Ascending aorta (tissue), 2 donors: ENCODE measurements at regions not wholly inside any gene's neighbourhood (a gene's known extent, or its start where the extent isn't known, plus 50 kb on each side); places are given as distances from the start of the nearest gene placed in this dataset.

Source experiments
- DNase-seq, 2 donors: peaks; one replicate each; pipeline ENCODE4 v3.0.0-alpha.2; 2019; ENCODE audit warnings: low spot score in 2 of 2
- H3K27ac ChIP-seq, 2 donors: fragments of 200-600 bp; sonication (generic); one replicate each; pipeline ENCODE4 v1.5.1; 2016 to 2017; ENCODE audit warnings: mild to moderate bottlenecking in 1 of 2
- H3K27me3 ChIP-seq: fragments of 200-600 bp; sonication (generic); one replicate; pipeline ENCODE4 v1.5.1; 2017
- H3K36me3 ChIP-seq, 2 donors: fragments of 200-600 bp; sonication (generic); one replicate each; pipeline ENCODE4 v1.5.1; 2016
- H3K4me1 ChIP-seq, 2 donors: fragments of 200-600 bp; sonication (generic); one replicate each; pipeline ENCODE4 v1.5.1; 2016 to 2017; ENCODE audit warnings: mild to moderate bottlenecking in 1 of 2
- H3K4me3 ChIP-seq, 2 donors: fragments of 200-600 bp; sonication (generic); one replicate each; pipeline ENCODE4 v1.5.1; 2016 to 2017; ENCODE audit warnings: mild to moderate bottlenecking in 1 of 2
- H3K9me3 ChIP-seq, 2 donors: fragments of 200-600 bp; sonication (generic); one replicate each; pipeline ENCODE4 v1.5.1; 2016
- CTCF ChIP-seq, 3 experiments: fragments of 200-600 bp in 2 of 3; fragments of 450-650 bp in 1 of 3; sonication (generic) in 2 of 3; IDR thresholded peaks; one replicate each; pipeline ENCODE4 v1.5.1; 2016 to 2019; ENCODE audit warnings: antibody characterized with exemption in 3 of 3, mild to moderate bottlenecking in 1 of 3, moderate library complexity in 1 of 3
- intact Hi-C: fragments of 100-400 bp; cut with DNase I; formaldehyde crosslinking; loops from one replicate; pipeline ENCODE4 v1.15.1; 2023

- DNase-seq = no peak
- no peak for TF ChIP-seq CTCF (IDR thresholded peaks at IDR 0.05)
- no peaks in the 10 kb centered on the region for H3K27me3 ChIP-seq
These were observed 317.7 kb upstream of the TLE3 start for GRCh38 chr15:70415398-70415797.

GRCh38 chr15:70414626-70415025 lies 316.9 kb upstream of the TLE3 start:
- intact Hi-C loops = no loop called here
- Histone ChIP-seq H3K36me3 (no peaks in the 10 kb centered on the region), H3K27me3 (no peaks in the 10 kb centered on the region), H3K9me3 (no peaks in the 10 kb centered on the region), H3K4me3 (no peak overlapping the region), H3K4me1 (no peaks in the 10 kb centered on the region), H3K27ac (no peak overlapping the region)
- DNase-seq = no peak
- no peak for TF ChIP-seq CTCF (IDR thresholded peaks at IDR 0.05)

More at GRCh38 chr15:70415398-70415797, 317.7 kb upstream of the TLE3 start:
- H3K4me1 ChIP-seq = no peaks in the 10 kb centered on the region
- intact Hi-C loops = no loop called here
- no peak overlapping the region for H3K4me3 ChIP-seq
- no peaks in the 10 kb centered on the region for H3K36me3 ChIP-seq
- H3K9me3 ChIP-seq = no peaks in the 10 kb centered on the region
- no peak overlapping the region for H3K27ac ChIP-seq

- no peaks in the 10 kb centered on the region for H3K36me3 ChIP-seq
- no peak for TF ChIP-seq CTCF (IDR thresholded peaks at IDR 0.05)
- intact Hi-C loops = no loop called here
- no peaks in the 10 kb centered on the region for H3K4me1 ChIP-seq
- DNase-seq = no peak
- H3K9me3 ChIP-seq = peaks cover 0 to 6% of the 10 kb centered on the region in 2 donors
- H3K27ac ChIP-seq = no peak overlapping the region
- H3K4me3 ChIP-seq = no peak overlapping the region
- no peaks in the 10 kb centered on the region for H3K27me3 ChIP-seq
These were observed 315.1 kb upstream of the TLE3 start for GRCh38 chr15:70412794-70413193.

GRCh38 chr15:70411143-70411863 lies 313.6 kb upstream of the TLE3 start:
- H3K9me3 ChIP-seq = peaks cover 0 to 6% of the 10 kb centered on the region in 2 donors
- no peak for DNase-seq
- H3K4me1 ChIP-seq = no peaks in the 10 kb centered on the region
- no peak overlapping the region for H3K4me3 ChIP-seq
- intact Hi-C loops = no loop called here
- TF ChIP-seq CTCF (IDR thresholded peaks at IDR 0.05) = no peak
- no peaks in the 10 kb centered on the region for H3K36me3 ChIP-seq
- H3K27me3 ChIP-seq = no peaks in the 10 kb centered on the region
- no peak overlapping the region for H3K27ac ChIP-seq

GRCh38 chr15:70410371-70410985 lies 312.8 kb upstream of the TLE3 start:
- peaks cover 0 to 6% of the 10 kb centered on the region in 2 donors for H3K9me3 ChIP-seq
- no peaks in the 10 kb centered on the region for H3K27me3 ChIP-seq
- no peak overlapping the region for H3K27ac ChIP-seq
- DNase-seq = no peak
- no peaks in the 10 kb centered on the region for H3K4me1 ChIP-seq
- TF ChIP-seq CTCF (IDR thresholded peaks at IDR 0.05) = no peak
- H3K4me3 ChIP-seq = no peak overlapping the region
- no peaks in the 10 kb centered on the region for H3K36me3 ChIP-seq
- intact Hi-C loops = no loop called here
